Retinal pigment epithelial cell (primary cell): ENCODE measurements at regions not wholly inside any gene's neighbourhood (a gene's known extent, or its start where the extent isn't known, plus 50 kb on each side); places are given as distances from the start of the nearest gene placed in this dataset.
A peak's percentile ranks its signal among the peaks of the same experiment; 100 is the strongest.

Experiments used
- DNase-seq: peaks from one replicate; pipeline ENCODE4 v3.0.0-alpha.2; 2010; ENCODE audit warnings: low read depth
- H3K4me3 ChIP-seq: 2 replicates; pipeline ENCODE4 v1.5.1; 2011; ENCODE audit warnings: mild to moderate bottlenecking, low read length, control low read depth, moderate library complexity
- CTCF ChIP-seq: conservative IDR thresholded peaks from 2 replicates; pipeline ENCODE4 v1.5.1; 2011; ENCODE audit warnings: low read depth, low read length, control low read depth, inconsistent platforms

- TF ChIP-seq CTCF: no peak
- DNase-seq: peak; percentile 15
- no peak overlapping the region for H3K4me3 ChIP-seq
Measured at GRCh38 chr9:80061096-80061495, 489.3 kb downstream of the TLE4 start.

- no peak for DNase-seq
- TF ChIP-seq CTCF: no peak
- no peak overlapping the region for H3K4me3 ChIP-seq
Measured at GRCh38 chr9:80059979-80060378, 488.2 kb downstream of the TLE4 start.

GRCh38 chr9:80059191-80059590 is 487.4 kb downstream of the TLE4 start:
- TF ChIP-seq CTCF: no peak
- DNase-seq: no peak
- H3K4me3 ChIP-seq: no peak overlapping the region

GRCh38 chr9:80052830-80053229 is 481.1 kb downstream of the TLE4 start:
- no peak for DNase-seq
- no peak overlapping the region for H3K4me3 ChIP-seq
- no peak for TF ChIP-seq CTCF

- no peak for DNase-seq
- no peak for TF ChIP-seq CTCF
- H3K4me3 ChIP-seq: no peak overlapping the region
Measured at GRCh38 chr9:80049096-80049782, 477.5 kb downstream of the TLE4 start.

GRCh38 chr9:80046481-80046880 is 474.7 kb downstream of the TLE4 start:
- no peak for DNase-seq
- no peak overlapping the region for H3K4me3 ChIP-seq
- no peak for TF ChIP-seq CTCF

GRCh38 chr9:80041821-80042220 is 470.1 kb downstream of the TLE4 start:
- TF ChIP-seq CTCF: no peak
- DNase-seq: no peak

More at GRCh38 chr9:80041821-80042220, 470.1 kb downstream of the TLE4 start:
- H3K4me3 ChIP-seq: no peak overlapping the region
